Common myeloid progenitor, CD34-positive (primary cell): ENCODE measurements at regions not wholly inside any gene's neighbourhood (a gene's known extent, or its start where the extent isn't known, plus 50 kb on each side); places are given as distances from the start of the nearest gene placed in this dataset.

Experiments used
- CTCF ChIA-PET: fragments of 350-600 bp; sonication (Branson Sonifier 250); formaldehyde crosslinking; loops from one replicate; lab custom pipeline; 2021; ENCODE audit warnings: antibody characterized with exemption; lab: Charles Lee
- POLR2A ChIA-PET: fragments of 350-600 bp; sonication (Branson Sonifier 250); formaldehyde crosslinking; loops from one replicate; lab custom pipeline; 2021; ENCODE audit warnings: antibody characterized with exemption; lab: Charles Lee
- DNase-seq, 3 donors: peaks; one replicate each; pipeline versions ENCODE4 v3.0.0 to v3.0.0-alpha.2; 2013
- H3K27ac ChIP-seq, 2 experiments: 1 replicate in 1 of 2; 2 replicates in 1 of 2; pipeline ENCODE4 v1.7.0; 2013; ENCODE audit warnings: inconsistent platforms in 2 of 2, low read length in 2 of 2, mild to moderate bottlenecking in 2 of 2, low read depth in 1 of 2, moderate library complexity in 1 of 2; ENCODE audit not compliant: severe bottlenecking in 2 of 2, insufficient read depth in 1 of 2, poor library complexity in 1 of 2
- H3K27me3 ChIP-seq, 5 experiments: replicated peaks in 2 of 5; 1 replicate in 3 of 5; 2 replicates in 2 of 5; pipeline versions ENCODE4 v1.6.1 to v1.7.0; 2013; ENCODE audit warnings: low read length in 4 of 5, mild to moderate bottlenecking in 2 of 5, moderate library complexity in 2 of 5, inconsistent platforms in 1 of 5; ENCODE audit not compliant: insufficient read depth in 5 of 5, control insufficient read depth in 4 of 5
- H3K36me3 ChIP-seq, 4 experiments: 1 replicate in 2 of 4; 2 replicates in 2 of 4; pipeline versions ENCODE4 v1.6.1 to v1.7.0; 2013; ENCODE audit warnings: low read length in 3 of 4, control low read depth in 1 of 4, mild to moderate bottlenecking in 1 of 4; ENCODE audit not compliant: control insufficient read depth in 4 of 4, insufficient read depth in 4 of 4
- H3K4me1 ChIP-seq, 4 experiments: 1 replicate in 3 of 4; 2 replicates in 1 of 4; pipeline versions ENCODE4 v1.6.1 to v1.7.1; 2013; ENCODE audit warnings: low read length in 3 of 4, mild to moderate bottlenecking in 3 of 4, control low read depth in 1 of 4, inconsistent platforms in 1 of 4, moderate library complexity in 1 of 4; ENCODE audit not compliant: control insufficient read depth in 4 of 4, insufficient read depth in 4 of 4; ENCODE audit errors: control extremely low read depth in 1 of 4
- H3K4me3 ChIP-seq, 7 experiments: 1 replicate in 4 of 7; 2 replicates in 3 of 7; pipeline versions ENCODE4 v1.5.1 to v1.7.0; 2013; ENCODE audit warnings: mild to moderate bottlenecking in 7 of 7, low read length in 6 of 7, moderate library complexity in 6 of 7, inconsistent platforms in 2 of 7, low read depth in 2 of 7, control low read depth in 1 of 7; ENCODE audit not compliant: insufficient read depth in 4 of 7, control insufficient read depth in 1 of 7; ENCODE audit errors: extremely low read depth in 1 of 7
- H3K9me3 ChIP-seq, 5 experiments: 1 replicate in 4 of 5; 2 replicates in 1 of 5; pipeline versions ENCODE4 v1.6.1 to v1.7.1; 2013; ENCODE audit warnings: low read length in 4 of 5, mild to moderate bottlenecking in 2 of 5, inconsistent platforms in 1 of 5, low read depth in 1 of 5, moderate library complexity in 1 of 5; ENCODE audit not compliant: control insufficient read depth in 4 of 5, insufficient read depth in 2 of 5; ENCODE audit errors: control extremely low read depth in 1 of 5
- WGBS: methylation state at CpG from one replicate; pipeline ENCODE4 v1.1.5; 2013; ENCODE audit not compliant: insufficient coverage; 5-methylcytosine and 5-hydroxymethylcytosine counted together

DNA sequence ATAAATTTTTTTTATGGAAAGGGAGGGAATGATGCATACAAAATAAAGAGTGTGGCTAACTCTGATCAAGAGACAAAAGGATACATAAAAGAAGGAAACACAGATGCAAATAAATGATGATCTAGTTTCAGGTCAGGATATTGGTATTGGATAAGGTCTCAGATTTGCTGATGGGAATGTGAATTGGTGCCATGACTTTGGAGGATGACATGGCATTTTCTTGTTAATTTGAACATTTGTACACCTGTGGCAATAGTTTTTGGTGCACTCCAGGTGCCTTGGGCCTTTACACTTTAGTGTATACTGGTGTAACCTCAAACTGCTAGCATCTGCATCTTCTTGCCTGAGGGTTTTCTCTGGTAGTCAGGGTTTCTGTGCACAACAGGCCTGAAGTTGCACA lies 279.3 kb downstream of the TMEM121 start:
- Histone ChIP-seq H3K27ac (no peak overlapping the region), H3K9me3 (peaks cover 0 to 50% (median 21%) of the 10 kb centered on the region in 5 experiments), H3K4me1 (no peaks in the 10 kb centered on the region), H3K36me3 (no peaks in the 10 kb centered on the region), H3K4me3 (no peak overlapping the region), H3K27me3 (no peaks in the 10 kb centered on the region)
- ChIA-PET CTCF (interaction anchor here (0.8 to 1.2 kb wide), 3 partner anchors 11 to 29 kb away, joined by 3 to 5 read pairs (median 4); no protein-coding TSS in a partner anchor), POLR2A (no interaction called here)
- DNase-seq: no peak

DNA sequence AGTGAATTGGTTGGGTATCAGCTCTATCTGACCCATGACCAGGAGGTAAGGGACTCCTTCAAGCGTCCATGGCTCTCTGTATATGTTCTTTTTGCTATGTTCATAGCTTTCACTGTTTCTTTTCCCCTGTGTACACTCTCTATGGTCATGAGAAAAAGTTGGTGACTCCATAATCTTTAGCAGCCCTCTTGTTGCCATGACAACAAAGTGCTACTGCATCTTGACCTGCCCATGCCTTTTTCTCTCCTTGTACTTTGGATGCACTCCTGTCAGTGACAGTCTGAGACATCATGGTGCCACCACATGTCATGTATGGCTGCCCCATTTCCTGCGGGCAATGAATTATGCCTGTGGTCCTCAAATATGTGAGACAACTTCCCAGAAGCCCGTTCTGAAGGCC lies 280.2 kb downstream of the TMEM121 start:
- WGBS: 79% methylated on average over 2 of the region's 3 CpGs
- H3K27me3 ChIP-seq: no peaks in the 10 kb centered on the region
- H3K27ac ChIP-seq: no peak overlapping the region
- H3K4me3 ChIP-seq: no peak overlapping the region
- ChIA-PET POLR2A (no interaction called here), CTCF (interaction anchor here (1.0 to 1.2 kb wide), 3 partner anchors 10 to 127 kb away, joined by 3 read pairs; no protein-coding TSS in a partner anchor)
- H3K9me3 ChIP-seq: peaks cover 0 to 54% (median 23%) of the 10 kb centered on the region in 5 experiments
- H3K4me1 ChIP-seq: no peaks in the 10 kb centered on the region
- no peak for DNase-seq
- no peaks in the 10 kb centered on the region for H3K36me3 ChIP-seq

DNA sequence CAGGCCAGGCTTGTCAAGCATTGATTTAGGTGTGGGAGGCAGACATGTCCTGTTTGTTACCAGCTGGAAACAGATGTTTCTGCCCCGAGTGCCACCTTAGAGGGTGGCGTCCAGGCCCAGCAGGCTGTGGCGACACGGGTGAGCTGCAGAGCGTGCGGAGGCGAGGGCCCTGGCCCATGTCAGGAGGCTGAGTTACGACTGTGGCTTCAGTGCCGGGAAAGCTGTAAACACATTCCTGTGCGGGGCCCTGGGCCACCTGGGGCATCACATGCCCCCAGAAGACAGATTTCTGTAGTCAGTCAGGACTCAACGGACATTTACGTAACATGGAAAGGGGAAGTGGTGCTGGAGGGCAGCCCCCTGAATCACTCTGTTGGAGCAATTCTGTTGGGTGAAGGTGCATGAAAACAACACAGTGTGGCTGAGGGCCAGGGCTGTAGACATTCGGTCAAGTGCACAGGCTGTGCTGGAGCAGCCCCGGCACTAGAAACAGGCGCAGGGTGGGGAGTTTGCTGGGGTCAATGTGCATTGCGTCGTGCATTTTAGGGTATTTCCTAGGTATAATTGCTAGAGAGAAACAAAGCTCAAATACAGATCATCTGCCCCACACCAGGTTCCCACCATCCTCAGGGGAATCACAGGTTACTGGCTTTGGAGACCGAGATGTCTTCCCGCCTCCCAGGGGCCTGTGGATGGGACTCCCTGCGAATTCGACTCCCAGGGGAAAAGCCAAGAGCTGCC lies 291.8 kb downstream of the TMEM121 start:
- Histone ChIP-seq H3K27me3 (no peaks in the 10 kb centered on the region), H3K36me3 (no peaks in the 10 kb centered on the region), H3K4me1 (peaks cover 7 to 70% (median 58%) of the 10 kb centered on the region in 4 experiments), H3K27ac (peak overlapping the region; percentile 93), H3K4me3 (peak overlapping the region in 1 of 7 experiments; percentile 34), H3K9me3 (peaks cover 0 to 12% (median 0%) of the 10 kb centered on the region in 5 experiments)
- 14% methylated on average over 14 of the region's 21 CpGs for WGBS
- DNase-seq: peak; percentile 93 to 100 (median 100)
- CTCF ChIA-PET: interaction anchor here (1.3 to 2.7 kb wide), 3 partner anchors 12 to 60 kb away, joined by 3 to 9 read pairs (median 3); no protein-coding TSS in a partner anchor
- POLR2A ChIA-PET: interaction anchor here (0.6 to 2.8 kb wide), 9 partner anchors 11 to 337 kb away, joined by 3 to 31 read pairs (median 8); no protein-coding TSS in a partner anchor

DNA sequence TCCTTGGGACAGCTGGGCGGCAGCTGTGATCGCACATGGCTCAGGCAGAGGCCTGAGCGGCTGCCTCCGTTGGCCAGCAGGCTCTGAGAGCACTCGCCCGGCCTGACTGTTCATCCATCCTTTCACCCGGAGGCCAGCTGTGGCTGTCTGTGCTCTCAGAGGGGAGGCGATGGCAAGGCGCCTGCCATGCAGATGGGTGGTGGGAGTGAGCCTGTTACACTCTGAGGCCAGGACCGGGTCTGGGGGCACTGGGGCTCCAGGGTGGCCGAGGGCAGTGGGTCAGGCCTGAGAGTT lies 292.3 kb downstream of the TMEM121 start:
- H3K9me3 ChIP-seq: peaks cover 0 to 12% (median 0%) of the 10 kb centered on the region in 5 experiments
- peak in 1 of 3 donors; percentile 23 for DNase-seq
- peaks cover 7 to 72% (median 58%) of the 10 kb centered on the region in 4 experiments for H3K4me1 ChIP-seq
- peak overlapping the region in 2 of 7 experiments; percentile 13 to 34 for H3K4me3 ChIP-seq
- H3K27ac ChIP-seq: peak overlapping the region; percentile 93
- H3K27me3 ChIP-seq: no peaks in the 10 kb centered on the region
- ChIA-PET CTCF (interaction anchor here (1.3 to 2.7 kb wide), 3 partner anchors 12 to 59 kb away, joined by 3 to 9 read pairs (median 3); no protein-coding TSS in a partner anchor), POLR2A (interaction anchor here (1.4 to 2.8 kb wide), 5 partner anchors 40 to 81 kb away, joined by 8 to 31 read pairs (median 12); no protein-coding TSS in a partner anchor)
- no peaks in the 10 kb centered on the region for H3K36me3 ChIP-seq
- 78% methylated on average over 7 of the region's 11 CpGs for WGBS

DNA sequence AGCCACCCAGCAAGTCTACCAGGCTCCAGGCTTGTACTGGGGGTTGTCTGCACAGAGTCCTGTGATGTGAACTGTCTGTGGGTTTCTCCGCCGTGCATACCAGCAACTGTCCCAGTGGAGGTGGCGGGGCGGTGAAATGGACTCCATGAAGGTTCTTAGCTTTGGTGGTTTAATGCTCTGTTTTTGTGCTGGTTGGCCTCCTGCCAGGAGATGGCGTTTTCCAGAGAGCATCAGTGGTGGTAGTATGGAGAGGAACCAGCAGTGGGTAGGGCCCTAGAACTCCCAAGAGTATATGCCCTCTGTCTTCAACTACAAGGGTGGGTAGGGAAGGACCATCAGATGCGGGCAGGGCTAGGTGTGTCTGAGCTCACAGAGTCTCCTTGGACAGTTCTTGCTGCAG lies 303.8 kb downstream of the TMEM121 start:
- Histone ChIP-seq H3K4me3 (no peak overlapping the region), H3K27ac (no peak overlapping the region), H3K27me3 (no peaks in the 10 kb centered on the region), H3K36me3 (no peaks in the 10 kb centered on the region), H3K4me1 (peaks cover 0 to 8% (median 2%) of the 10 kb centered on the region in 4 experiments), H3K9me3 (peaks cover 0 to 9% (median 2%) of the 10 kb centered on the region in 5 experiments)
- CTCF ChIA-PET: interaction anchor here (1.9 kb wide), 1 partner anchor 16 kb away, joined by 7 read pairs; no protein-coding TSS in a partner anchor
- 85% methylated on average over 4 of the region's 6 CpGs for WGBS
- DNase-seq: no peak
- POLR2A ChIA-PET: no interaction called here

DNA sequence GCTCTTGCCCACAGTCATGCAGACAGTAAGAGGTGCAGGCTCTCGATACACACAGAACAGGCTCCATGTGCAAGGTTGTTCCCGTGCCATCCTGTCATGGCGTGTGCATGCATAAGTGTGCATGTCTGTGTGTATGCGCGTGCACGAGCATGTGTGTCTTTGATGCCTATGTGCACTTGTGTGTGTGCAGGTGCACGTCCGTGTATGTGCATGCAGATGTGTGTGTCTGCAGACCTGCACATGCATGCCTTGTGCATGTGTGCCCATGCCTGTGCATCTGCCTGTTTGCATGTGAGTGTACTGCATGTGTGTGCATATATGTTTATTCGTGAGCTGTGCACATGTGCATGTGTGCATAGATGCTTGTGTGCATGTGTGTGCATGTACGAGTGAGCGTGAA lies 309.8 kb downstream of the TMEM121 start:
- Histone ChIP-seq H3K4me3 (no peak overlapping the region), H3K27ac (no peak overlapping the region), H3K27me3 (no peaks in the 10 kb centered on the region), H3K36me3 (peaks cover 0 to 16% (median 7%) of the 10 kb centered on the region in 4 experiments), H3K4me1 (peaks cover 0 to 10% (median 0%) of the 10 kb centered on the region in 4 experiments), H3K9me3 (peaks cover 0 to 2% (median 0%) of the 10 kb centered on the region in 5 experiments)
- POLR2A ChIA-PET: interaction anchor here (0.6 kb wide), 1 partner anchor 26 kb away, joined by 3 read pairs; no protein-coding TSS in a partner anchor
- CTCF ChIA-PET: no interaction called here
- 97% methylated on average over 11 of the region's 11 CpGs for WGBS
- no peak for DNase-seq

DNA sequence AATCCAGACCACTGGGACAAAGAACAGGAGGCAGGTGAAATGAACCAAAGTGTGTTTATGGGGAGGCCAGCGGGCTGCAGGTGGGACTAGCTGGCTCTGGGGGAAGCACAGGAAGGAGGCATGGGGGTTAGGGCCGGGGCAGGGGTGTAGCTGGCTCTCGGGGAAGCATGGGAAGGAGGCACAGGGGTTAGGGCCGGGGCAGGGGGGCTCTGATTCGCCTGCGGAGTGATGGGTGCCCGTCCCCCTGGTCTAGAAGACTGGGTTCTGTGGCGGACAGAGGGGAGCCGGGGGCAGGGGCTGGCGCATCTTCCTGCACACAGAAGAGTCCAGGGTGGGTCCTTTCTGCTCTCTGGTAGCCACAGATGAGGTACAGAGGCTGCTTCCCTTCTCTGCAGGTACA lies 310.3 kb downstream of the TMEM121 start:
- H3K4me3 ChIP-seq: no peak overlapping the region
- POLR2A ChIA-PET: interaction anchor here (0.6 kb wide), 1 partner anchor 25 kb away, joined by 3 read pairs; no protein-coding TSS in a partner anchor
- no peak overlapping the region for H3K27ac ChIP-seq
- H3K27me3 ChIP-seq: no peaks in the 10 kb centered on the region
- peaks cover 0 to 19% (median 7%) of the 10 kb centered on the region in 4 experiments for H3K36me3 ChIP-seq
- CTCF ChIA-PET: no interaction called here
- peaks cover 0 to 10% (median 2%) of the 10 kb centered on the region in 4 experiments for H3K4me1 ChIP-seq
- no peak for DNase-seq
- H3K9me3 ChIP-seq: peaks cover 0 to 2% (median 0%) of the 10 kb centered on the region in 5 experiments
- WGBS: 95% methylated on average over 7 of the region's 10 CpGs
